ENCODE measurements at regions not wholly inside any gene's neighbourhood (a gene's known extent, or its start where the extent isn't known, plus 50 kb on each side); places are given as distances from the start of the nearest gene placed in this dataset.

GRCh38 chr6:56005426-56005825, 130.0 kb upstream of the BMP5 start:
- DNase-seq, result no peak

- DNase-seq, result no peak
Measured at GRCh38 chr6:56004426-56004825, 129.0 kb upstream of the BMP5 start.

- DNase-seq, result no peak
Measured at GRCh38 chr6:56003616-56004015, 128.2 kb upstream of the BMP5 start.

- no peak for DNase-seq
Measured at GRCh38 chr6:56002336-56002735, 126.9 kb upstream of the BMP5 start.

GRCh38 chr6:55998576-55998975, 123.2 kb upstream of the BMP5 start:
- no peak for DNase-seq

- DNase-seq, result no peak
Measured at GRCh38 chr6:55997223-55997874, 122.0 kb upstream of the BMP5 start.

- DNase-seq, result no peak
Measured at GRCh38 chr6:55994531-55994930, 119.1 kb upstream of the BMP5 start.

- no peak for DNase-seq
Measured at GRCh38 chr6:55993418-55993817, 118.0 kb upstream of the BMP5 start.

GRCh38 chr6:55992546-55992945, 117.2 kb upstream of the BMP5 start:
- DNase-seq, result no peak

- no peak for DNase-seq
Measured at GRCh38 chr6:55985309-55985708, 109.9 kb upstream of the BMP5 start.

- DNase-seq, result no peak
Measured at GRCh38 chr6:55983861-55984260, 108.5 kb upstream of the BMP5 start.

- DNase-seq, result no peak
Measured at GRCh38 chr6:55981660-55982059, 106.3 kb upstream of the BMP5 start.

GRCh38 chr6:55980627-55981211, 105.3 kb upstream of the BMP5 start:
- peak; percentile 5 for DNase-seq

- no peak for DNase-seq
Measured at GRCh38 chr6:55979526-55979925, 104.1 kb upstream of the BMP5 start.

- no peak for DNase-seq
Measured at GRCh38 chr6:55977959-55978665, 102.7 kb upstream of the BMP5 start.

- no peak for DNase-seq
Measured at GRCh38 chr6:55974688-55975087, 99.3 kb upstream of the BMP5 start.

- no peak for DNase-seq
Measured at GRCh38 chr6:55972091-55972490, 96.7 kb upstream of the BMP5 start.

- no peak for DNase-seq
Measured at GRCh38 chr6:55969526-55969925, 94.1 kb upstream of the BMP5 start.

GRCh38 chr6:55968926-55969325, 93.5 kb upstream of the BMP5 start:
- no peak for DNase-seq

- DNase-seq, result no peak
Measured at GRCh38 chr6:55964136-55964535, 88.7 kb upstream of the BMP5 start.

- DNase-seq, result no peak
Measured at GRCh38 chr6:55963301-55963700, 87.9 kb upstream of the BMP5 start.

- DNase-seq, result no peak
Measured at GRCh38 chr6:55960344-55960743, 85.0 kb upstream of the BMP5 start.

- no peak for DNase-seq
Measured at GRCh38 chr6:55958790-55959189, 83.4 kb upstream of the BMP5 start.

- no peak for DNase-seq
Measured at GRCh38 chr6:55957961-55958422, 82.6 kb upstream of the BMP5 start.

Data from NCI-H1092 (cell line).